ENCODE measurements at regions not wholly inside any gene's neighbourhood (a gene's known extent, or its start where the extent isn't known, plus 50 kb on each side); places are given as distances from the start of the nearest gene placed in this dataset.

DNA sequence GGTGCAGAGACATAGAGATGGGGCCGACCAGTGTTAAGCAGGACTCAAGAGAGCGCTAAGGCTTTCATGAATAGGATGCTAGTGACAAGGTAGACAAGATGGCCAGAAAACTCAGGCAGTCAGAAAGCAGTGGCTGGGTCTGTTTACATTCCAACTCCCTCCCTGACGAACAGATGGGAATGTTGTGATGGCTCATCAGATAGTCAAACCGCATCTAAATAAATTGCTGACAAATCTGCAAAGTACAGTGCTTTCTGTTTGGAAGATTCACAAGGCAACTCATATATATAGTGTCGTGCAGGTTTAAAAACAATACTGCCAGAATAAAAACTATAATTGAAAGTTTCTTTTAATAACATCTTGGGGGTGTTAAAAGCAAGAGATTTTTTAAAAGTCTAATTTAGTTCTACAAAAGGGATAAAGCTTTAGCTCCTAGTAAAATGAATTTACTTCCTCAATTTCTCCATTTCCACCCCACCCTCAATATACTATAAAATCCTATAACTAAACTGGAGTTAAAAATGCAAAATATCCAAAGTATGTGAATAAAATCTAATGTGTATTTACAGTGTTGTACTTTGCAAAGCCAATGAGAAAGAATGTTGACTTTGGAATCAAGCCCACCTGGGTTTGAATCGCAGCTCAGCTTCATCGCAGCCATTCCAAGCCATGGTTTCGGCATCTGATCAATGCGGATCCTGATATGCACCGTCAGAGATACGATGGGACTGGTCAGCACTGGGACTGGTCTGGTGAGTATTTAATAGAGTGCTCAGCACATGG, 247.3 kb upstream of the PDE10A start:
- no peak for DNase-seq

DNA sequence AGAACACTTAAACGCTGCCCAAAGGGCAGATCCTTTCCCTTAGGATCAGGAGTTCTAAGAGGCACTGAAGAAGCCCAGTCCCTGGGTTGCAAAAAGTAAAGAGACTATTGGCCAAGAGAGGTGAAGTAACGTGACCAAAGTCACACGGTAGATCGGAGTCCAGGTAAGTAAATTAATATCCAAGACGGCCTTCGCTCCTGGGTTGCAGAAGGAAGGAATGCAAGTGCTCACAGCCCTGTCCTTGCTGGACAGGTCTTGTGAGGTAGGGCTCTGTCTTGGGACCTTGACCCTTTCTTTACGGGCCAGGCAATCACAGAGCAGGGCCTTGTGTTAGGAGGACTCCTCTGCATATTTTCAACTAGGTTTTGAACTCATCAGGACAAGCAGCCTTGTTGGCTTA, 243.7 kb upstream of the PDE10A start:
- DNase-seq, result no peak

DNA sequence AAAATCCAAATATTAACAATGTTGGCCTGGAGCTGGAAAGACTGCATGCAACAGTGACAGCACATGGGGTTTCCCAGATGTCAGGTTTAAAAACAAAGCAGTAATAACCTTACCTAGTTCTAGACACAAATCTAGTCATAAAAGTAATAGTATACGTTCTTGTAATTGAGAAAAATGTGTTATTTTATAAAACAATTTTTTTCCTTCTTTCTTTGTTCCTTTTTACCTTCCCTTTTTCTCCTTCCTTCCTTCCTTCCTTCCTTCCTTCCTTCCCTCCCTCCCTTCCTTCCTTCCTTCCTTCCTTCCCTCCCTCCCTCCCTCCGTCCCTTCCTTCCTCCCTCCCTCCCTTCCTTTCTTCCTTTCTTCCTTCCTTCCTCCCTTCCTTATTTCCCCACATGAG, 242.7 kb upstream of the PDE10A start:
- DNase-seq, result no peak

DNA sequence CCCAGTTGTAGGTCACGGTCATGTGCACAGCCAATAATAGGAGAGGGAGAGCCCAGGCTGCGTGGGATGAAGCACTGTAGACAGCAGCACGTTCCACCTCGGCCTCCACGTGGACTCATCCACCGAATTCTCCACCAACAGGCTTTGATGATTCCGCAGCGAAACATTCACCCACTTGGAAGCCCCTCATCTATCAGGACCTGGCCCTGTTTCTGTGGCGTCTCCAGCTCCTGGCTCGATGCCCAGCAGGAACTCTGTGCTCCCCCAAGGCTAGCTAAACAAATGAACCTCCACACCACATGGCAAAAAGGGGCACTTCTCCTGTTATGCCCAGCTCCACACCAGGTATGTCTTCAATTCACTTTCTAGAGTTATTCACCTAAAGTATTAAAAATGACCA, 237.9 kb upstream of the PDE10A start:
- no peak for DNase-seq

DNA sequence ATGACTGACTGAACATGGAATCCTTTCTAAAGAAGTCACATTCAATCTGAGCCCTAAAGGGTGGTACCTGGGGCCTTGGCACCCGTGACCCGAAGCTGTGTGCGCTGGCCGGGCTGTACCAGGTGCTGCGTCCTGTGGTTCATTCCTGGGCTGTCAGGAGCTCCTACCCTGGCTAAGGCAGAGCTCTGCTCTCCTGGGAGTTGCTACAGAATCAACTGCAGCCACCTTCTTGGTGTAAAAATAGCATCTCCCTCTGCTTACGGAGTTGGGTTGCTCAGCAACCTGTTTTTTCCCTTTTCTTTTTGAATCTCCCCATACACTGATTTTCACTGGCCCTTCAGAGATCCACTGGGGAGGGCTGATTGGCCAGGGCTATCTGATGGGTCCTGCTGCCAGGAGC, 236.6 kb upstream of the PDE10A start:
- no peak for DNase-seq

DNA sequence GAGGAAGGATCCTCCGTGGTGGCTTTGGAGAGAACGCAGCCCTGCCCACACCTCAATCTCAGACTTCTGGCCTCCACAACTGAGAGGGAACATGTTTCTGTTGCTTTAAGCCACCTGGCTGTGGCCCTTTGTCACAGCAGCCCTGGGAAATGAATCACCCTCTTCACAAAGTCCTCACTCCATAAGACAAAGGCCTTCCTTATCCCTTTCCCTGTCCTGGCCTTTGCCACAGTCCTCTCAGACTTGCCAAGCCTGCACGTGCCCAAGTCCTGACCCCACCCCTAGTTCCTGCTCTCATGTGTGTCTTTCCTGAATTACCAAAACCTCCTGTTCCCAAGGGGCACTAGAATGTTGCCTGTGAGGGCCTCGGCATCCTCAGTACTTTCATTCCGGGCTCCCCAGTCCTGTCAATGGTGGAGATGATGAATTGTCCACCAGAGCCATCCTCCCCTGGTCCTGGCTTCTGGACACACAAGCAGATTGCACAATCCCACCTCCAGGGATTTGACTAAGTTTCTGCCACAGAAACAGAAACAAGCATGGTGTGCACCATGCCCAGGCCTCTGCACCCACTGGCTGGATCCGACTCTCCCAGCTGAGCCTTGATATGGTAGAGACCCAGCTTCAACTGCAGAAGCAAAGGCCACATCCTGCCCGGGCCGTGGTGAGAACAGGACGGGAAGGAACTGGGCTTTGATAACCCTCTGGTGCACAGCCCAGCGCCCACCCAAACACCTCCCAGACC, 232.6 kb upstream of the PDE10A start:
- no peak for DNase-seq

DNA sequence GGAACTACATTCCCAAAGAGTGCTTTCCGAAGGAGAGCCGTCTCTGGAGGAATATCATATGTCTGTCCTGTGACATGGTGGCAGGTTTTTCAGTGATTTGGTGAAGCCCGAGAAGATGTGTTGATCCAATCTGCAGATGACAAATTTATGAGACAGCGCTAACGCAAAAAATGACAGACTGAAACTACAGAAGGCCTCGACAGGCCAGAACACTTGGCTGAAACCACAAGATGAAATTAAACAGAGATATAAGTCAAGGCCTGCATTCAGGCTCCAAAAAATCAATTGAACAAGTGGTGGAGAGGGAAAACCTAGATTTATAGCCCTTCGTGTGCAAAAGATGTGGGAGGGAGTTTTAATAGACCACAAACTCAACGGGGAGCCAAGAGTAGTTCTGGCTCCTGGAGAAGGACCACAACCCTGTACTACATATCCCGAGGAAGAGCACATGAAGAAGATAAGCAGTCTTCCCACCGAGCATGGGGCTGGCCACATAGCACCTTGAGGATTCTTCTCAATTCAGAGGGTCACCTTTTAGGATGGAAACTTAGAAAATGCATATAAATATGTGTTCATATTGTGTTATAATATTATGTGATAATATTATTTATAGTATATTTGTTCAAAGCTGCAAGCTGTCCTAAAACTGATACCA, 231.3 kb upstream of the PDE10A start:
- no peak for DNase-seq

DNA sequence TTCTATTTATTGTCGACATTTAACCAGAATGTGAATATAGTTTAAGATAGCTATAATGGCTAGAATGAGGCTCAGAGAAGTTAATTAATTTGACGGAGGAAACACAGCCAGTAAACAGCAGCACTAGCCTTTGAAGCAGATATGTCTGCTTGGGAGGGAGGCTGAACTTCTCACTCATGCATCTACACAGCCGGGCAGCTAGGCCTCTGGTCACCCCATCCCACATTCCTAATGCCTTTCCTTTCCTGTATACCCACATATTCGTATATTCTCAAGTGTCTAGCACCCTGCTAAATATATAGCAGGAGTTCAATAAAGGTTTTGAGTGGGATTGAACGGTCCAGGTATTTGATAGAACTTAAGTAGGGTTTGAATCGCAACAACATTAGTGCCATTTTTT, 230.4 kb upstream of the PDE10A start:
- no peak for DNase-seq

DNA sequence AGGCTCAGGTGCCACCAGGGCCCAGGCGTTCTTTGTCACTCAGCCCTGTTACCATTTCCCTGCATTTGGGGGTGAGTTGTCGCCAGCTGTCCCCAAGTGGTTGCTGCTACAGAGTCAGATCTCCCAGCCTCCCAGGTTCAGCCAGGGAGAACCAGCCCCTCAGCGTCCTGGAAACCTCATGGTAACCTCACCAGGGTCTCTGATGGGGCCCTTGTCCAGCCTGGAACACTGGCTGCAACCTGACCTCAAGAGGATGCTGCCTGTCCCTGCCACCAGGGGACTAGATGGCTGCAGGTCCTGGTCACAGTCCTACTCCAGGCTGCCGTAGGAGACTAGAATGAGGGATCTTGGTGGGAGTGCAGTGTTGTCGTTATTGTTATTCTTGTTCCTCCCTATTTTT, 228.3 kb upstream of the PDE10A start:
- no peak for DNase-seq

DNA sequence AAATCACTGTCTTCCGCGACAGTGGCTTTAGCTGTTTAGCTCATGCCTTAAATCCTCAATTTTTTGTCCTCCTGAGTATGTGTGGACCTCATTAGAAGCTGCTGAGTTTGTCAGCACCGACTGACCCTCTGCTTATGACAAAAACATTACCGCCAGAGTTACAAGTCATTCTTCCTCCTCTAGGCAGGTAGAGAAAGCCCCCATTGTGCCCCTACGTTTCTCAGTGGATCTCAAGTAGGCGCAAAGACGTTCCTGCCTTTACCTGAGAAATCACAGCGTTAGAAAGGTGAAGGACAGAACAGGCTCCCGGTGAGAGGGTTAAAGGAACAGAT, 227.3 kb upstream of the PDE10A start:
- DNase-seq, result no peak

DNA sequence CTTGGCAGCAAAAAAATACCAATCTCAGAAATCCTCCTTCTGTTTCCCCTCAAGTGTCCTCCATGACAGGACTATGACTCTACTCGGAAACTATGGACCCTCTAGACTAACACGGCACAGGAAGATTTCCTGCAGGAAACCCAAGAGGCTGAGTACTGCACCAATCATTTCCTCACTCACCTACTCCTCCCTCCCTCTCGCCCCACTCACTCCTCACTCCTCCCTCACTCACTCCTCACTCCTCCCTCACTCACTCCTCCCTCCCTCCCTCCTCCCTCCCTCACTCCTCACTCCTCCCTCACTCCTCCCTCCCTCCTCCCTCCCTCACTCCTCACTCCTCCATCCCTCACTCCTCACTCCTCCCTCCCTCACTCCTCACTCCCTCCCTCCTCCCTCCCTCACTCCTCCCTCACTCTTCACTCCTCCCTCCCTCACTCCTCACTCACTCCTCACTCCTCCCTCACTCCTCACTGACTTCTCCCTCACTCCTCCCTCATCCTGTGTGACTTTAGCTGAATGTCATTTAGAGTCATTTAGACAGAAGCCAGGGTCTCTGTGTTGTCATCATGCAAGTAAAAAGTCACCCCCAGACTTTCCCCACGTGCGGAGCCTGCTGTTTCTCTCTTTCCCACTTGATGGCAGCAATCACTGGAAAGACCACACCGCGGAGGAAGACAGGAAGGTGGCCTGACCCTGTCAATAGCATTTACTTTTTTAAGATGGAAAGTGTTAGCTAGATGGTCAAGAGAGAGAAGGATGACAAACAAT, 226.8 kb upstream of the PDE10A start:
- no peak for DNase-seq

DNA sequence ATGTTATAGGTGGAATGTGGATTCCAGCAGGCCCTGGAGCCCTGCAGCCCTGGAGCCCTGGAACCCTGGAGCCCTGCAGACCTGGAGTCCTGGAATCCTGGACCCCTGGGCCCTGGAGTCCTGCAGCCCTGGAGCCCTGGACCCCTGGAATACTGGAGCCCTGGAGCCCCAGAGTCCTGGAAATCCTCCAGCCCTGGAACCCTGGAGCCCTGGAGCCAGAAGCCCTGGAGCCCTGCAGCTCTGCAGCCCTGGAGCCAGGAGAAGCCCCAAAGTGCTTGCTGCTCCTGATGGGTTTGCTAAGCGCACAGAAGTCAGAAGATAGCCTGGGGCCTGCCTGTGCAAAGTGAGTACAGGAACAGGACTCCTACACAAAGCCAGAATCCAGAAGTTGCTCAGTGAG, 223.1 kb upstream of the PDE10A start:
- no peak for DNase-seq

DNA sequence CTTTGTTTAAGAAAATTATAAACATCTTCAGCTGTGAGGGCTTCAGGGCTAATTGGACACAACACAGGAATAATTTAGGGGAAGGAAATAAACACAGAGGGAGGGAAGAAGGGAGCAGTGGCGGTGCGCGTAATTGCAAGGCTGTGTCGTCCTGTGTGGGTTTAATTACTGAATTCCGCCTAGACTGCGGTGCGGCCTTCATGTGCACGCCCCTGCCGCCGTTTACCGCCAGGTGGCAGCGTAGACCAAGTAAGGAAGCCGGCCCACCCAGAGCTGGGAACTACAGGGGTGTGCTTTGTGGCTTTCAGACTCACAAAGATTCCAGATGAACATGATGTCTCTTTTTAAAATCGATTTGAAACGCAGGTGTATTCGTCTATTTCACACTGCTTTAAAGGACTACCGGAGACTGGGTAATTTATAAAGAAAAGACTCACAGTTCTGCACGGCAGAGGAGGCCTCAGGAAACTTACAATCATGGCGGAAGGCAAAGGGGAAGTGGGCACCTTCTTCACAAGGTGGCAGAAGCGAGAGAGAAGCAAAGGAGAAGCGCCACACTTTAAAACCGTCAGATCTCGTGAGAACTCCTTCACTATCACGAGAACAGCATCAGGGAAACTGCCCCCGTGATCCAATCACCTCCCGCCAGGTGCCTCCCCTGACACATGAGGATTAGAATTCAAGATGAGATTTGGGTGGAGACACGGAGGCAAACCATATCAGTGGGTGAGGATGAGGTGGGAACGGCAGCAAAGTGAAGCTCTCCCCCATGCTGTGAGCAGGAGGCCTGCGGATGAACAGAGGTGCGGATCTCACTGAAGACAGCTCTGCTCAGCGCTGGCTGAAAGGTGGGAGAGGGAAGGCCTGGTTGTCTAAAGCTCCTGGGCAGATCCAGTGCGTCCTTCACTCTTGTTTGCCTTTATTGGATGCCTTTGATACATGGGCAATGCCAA, 222.0 kb upstream of the PDE10A start:
- peak; percentile 41 for DNase-seq

DNA sequence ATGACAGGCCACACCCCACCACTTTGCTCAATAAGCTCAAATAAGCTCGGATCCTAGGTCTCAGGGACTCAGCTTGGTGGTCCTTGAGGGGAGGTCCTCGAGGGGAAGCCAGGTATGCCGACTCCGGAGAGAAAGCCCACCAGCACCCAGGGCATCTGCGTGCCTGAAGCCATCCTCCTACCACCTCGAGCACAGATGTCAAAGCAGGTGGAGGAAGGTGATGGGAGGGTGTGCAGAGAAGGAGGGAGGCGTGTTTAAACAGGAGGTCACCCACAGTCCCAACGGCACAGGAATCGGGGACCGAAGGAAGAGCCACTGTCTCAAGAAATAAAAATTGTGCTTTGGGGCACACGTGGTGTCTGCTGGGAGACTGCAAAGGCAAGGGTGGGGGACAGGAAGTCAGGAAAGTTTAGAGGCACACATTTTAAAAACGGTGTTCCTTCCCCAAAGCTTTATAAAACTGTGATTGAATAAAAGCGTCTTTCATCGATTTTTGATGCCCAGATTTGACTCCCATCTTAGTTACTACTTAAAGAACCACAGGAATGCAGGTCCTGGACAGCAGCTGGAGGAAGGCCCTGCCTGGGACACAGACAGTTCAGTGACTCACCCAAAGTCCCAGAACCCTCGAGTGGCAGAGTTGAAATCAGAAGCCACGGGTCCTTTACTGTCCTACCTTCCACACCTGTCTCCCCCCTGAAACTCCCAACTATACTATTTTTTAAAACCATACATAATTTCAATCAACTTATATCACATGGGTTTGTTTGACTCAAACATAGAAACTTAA, 221.0 kb upstream of the PDE10A start:
- DNase-seq, result no peak

DNA sequence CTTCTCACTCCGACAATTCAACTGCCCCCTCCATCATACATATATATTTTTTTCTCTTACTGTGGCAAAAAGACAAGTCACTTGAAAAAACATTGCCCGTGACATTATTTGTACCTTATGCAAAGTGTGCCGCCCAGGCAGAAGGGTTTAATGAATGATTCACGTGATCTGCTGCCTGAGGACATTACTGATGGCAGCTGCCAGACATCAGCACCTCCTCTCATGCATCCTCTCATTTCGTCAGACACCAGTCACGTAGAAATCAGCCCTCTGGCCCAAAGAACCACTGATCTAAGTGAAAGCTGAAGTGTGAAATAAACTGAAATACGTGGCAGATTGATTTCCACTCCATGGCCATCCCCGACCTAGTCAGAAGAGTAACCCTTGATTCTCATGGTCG, 218.8 kb upstream of the PDE10A start:
- DNase-seq, result no peak

DNA sequence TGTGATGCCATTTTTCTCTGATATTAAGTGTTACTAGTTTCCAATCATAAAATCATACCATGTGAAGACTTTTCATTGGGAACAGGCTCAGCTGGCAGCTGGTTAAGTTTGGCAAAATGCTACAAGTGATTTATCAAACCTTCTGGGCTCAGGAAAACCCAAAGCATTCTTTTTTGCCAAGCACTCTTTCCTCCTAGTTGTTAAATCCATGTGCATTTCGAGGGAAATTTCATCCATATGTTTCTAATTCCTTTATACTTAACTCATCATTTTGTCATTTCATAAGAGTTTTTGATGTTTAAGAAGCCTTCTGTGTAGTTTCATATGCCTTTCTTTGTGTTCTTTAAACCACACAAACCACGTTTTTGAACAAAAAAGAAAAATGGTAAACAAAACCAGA, 217.6 kb upstream of the PDE10A start:
- DNase-seq, result no peak

DNA sequence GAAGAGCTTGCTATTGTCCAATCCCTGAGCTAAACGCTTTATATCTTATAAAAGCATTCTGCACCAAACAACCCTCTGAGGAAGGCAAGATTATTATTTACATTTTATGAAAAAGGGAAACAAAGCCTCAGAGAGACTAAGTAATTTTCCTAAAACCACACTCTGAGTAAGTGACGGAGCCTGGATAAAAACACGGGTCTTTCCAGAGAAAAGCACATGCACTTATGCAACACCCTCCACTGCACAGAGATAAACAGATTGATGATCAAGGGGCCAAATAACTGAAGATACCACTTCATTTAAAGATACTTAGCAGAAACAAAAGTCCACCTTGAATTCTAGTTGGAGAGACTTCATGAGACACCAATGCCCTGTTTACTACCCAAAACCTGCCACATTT, 214.7 kb upstream of the PDE10A start:
- no peak for DNase-seq

DNA sequence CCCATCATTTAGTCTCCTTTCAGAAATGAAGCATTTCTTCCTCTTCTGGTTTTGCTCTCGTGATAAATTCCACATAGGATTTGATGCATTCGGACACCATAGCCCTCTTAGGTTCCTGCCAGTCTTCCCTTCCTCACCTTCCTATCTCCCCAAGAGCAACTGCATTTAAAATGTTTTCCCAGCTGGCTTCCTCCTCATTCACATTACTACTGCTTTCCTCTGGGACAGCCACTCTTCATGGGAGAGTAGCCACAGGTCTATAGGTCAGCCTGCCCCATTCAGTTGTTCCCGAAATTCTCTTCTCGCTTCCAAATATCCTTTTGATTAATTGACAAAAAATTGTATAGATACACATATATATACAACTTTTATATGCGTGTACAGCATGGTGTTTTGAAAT, 214.2 kb upstream of the PDE10A start:
- DNase-seq, result no peak

DNA sequence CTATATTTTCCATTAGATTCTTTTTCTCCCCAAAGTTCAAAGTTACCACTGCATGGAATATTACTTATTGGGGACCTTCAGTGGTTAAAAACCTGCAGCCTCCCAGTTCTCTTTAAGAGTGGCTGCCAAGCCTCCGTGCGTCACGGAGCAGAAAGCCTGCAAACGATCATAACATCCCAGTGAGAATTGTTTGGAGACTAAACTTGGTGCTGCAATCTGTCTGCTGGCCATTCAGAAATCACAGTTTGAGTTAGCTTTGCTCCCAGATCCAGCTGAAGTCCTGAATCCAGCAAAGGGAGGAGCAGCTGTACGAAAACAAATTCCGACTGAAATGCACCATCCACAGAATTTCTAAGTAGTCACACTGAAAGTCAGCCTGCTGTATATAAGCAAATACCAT, 213.5 kb upstream of the PDE10A start:
- no peak for DNase-seq

DNA sequence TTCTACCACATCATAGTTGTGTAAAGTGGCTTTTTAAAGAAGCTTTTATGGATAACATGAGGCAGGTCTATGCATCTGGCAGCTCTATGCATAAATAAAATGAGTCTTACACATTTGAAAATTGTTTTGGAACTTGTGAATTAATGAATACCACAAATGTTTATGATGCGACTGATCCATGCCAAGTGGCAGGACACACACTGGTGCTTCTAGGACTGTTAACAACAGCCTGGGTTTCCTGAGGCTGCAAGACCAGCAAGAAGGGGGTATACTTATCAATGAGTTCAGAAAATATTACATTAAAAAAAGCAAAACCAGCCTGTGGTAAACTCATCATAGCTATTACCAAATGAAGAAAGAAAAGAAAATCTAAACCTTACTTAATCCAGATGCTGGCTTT, 212.9 kb upstream of the PDE10A start:
- DNase-seq, result no peak

DNA sequence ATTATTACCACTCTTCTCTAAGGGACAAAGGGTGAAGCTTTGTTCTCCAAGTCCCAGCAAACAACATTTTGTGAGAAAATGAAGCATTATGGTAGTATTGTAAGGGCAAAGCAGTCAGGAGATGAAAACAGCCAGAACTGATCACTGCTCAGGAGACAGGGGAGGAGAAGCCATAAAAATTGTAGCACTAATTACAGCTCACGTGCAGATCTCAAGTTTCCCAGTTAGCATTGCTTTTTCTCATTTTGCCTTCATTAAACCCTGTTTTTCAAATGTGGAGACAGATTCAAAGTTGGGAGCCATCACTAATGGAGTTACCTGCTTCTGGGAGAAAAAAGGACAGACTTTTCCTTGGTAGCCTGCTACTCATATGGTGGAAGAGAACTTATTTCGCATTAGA, 210.9 kb upstream of the PDE10A start:
- DNase-seq, result no peak

DNA sequence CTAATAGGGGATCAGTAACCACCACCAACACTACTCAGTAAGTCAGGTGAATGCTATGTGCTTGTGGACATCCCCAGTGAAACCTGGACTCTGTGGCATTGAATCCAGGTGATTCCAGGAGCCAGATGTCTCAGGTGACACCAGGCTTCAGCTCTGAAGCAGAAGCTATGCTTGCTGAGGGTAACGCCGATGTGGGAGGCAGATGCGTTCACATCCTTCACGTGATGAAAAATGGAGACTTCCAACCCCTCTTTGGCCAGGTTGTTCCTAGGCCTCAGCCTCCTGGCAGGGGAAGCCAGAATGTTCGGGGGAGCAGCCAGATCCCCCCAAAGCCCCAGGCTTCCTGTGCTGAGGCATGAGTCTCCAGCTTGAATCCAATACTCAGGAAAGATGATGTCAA, 209.8 kb upstream of the PDE10A start:
- DNase-seq, result no peak

Measured in MV-4-11 (cell line).